DMS79 treated with DMSO at 0.1 percent for 48 hours (cell line): ENCODE measurements at regions not wholly inside any gene's neighbourhood (a gene's known extent, or its start where the extent isn't known, plus 50 kb on each side); places are given as distances from the start of the nearest gene placed in this dataset.
"Not testable (repeated sequence)": the region's sequence is repeated elsewhere in the genome, so short reads cannot be mapped to it uniquely, and the experiment has no call there.

Experiments
- DNase-seq: peaks from one replicate; lab custom pipeline; 2025; lab: John Stamatoyannopoulos, UW

DNA sequence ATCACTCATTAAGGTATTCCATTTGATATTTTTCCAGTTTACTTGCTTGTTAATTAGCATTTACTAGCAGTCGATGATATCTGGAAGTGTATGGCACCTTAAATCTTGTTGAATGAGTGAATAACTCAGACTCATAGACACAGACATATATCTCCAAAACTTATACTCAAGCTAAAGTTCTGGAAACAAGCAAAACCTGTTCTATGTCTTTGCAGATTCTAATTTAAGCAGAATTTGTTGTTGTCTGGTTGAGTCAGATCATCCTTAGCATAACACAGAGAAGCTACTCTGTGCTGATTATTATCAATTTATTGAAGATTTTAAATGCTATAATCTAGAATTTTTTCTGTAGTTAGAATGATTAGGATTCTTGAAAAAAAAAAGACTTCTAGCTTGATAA is 296.2 kb downstream of the MDFIC start:
- no peak for DNase-seq

DNA sequence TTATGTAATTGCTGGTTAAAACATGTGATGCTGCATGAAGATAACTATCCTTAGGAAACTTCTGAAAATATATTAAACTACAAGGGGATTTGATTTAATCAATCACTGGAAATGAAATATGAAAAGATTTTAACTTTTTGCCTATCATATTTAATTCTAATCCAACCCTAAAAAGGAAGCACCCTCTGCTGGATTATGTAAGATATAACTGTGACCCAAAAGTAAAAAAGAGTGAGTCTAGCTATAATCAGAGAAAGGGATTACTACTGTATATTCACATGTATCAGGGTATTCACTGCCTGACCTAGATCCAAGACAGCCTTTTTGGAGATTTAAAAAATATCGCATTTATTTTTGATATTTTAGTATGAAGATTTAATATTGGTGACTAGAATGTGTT is 295.5 kb downstream of the MDFIC start:
- no peak for DNase-seq

DNA sequence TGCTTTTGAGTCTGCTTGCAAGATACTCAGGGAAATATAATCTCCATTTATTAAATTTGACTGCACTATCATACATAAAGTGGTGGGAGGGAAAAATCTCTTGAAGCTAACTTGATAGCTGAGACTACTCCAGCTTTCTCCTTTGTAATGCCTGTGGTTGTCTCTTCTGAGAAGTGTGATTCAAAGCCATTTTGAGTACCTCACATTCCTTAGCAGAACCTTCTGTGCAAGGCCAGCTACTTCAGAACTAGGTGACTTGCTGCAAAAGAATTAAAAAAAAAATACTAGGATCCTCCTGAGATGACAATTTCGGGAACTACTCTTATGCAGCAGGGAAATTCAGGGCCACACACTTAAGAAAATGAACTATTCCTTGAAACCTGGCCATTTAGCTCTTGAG is 294.8 kb downstream of the MDFIC start:
- no peak for DNase-seq

DNA sequence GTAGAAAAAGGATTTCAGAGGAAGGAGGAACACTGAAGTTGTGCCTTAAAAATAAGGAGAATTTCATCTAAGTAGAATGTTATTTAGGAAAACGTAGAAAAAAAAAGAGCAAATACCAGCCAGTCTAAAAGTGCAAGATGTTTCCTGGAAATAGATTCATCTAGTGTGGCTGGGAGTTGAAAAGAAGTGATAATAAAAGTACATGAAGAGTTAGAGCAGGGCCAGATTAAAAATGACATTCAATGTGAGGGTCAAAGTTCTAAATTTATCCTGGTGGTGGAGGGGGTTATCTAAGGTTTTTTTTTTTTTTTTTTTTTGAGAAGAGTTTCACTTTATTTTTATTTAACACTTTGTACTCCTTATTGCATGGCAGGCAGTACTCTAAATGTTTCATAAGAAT is 289.3 kb downstream of the MDFIC start:
- DNase-seq, result no peak

DNA sequence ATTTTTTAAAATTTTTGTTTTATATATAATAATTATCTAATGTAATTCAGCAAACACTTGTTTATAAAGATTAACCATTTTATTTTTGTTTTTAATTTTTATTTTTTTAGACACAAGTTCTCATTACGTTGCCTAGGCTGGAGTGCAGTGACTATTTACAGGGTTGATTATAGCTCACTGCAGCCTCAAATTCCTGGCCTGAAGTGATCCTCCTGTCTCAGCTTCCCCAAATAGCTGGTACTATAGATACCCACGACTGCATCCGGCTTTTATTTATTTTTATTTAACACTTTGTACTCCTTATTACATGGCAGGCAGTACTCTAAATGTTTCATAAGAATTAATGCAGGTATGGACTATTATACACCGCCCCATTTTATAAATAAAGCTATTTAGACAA is 288.7 kb downstream of the MDFIC start:
- no peak for DNase-seq

DNA sequence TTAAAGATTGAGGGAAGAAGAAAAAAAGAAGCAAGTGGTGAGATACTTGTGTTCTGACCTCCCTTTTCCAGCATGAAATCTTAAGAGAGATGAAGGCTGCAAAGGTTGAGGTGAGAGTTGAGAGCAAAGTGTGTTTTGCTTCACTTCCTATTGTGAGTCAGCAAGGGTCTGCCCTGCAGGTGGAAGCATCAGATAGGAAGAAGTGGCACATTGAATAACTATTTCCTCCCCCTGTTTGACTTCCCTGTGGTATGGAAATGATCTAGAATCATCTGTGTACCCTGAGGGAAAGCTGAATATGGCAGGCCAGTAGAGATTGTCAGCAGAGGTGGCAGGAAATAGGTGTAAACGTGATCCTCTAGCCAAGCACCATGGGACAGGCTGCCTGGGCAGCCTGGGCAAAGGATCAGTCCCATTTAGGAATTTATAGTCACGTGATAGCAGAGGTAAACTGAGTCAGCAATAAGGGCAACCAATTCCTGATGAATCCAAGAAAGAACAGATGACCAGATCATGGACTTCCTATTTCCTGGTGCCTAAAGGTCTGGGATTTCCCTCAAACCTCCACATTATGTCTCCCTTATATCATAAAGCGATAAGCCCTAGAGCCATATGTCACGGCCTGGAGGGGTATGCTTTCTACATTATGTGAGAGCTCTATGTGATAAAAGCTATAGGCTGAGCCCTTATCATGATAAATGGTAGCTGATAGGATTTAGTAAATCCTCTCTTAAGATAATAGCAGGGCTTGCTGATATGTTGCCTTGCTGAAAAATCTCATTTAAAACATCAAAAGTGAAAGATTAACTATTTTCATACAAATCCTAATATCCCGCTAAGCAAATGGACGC is 287.0 kb downstream of the MDFIC start:
- no peak for DNase-seq

DNA sequence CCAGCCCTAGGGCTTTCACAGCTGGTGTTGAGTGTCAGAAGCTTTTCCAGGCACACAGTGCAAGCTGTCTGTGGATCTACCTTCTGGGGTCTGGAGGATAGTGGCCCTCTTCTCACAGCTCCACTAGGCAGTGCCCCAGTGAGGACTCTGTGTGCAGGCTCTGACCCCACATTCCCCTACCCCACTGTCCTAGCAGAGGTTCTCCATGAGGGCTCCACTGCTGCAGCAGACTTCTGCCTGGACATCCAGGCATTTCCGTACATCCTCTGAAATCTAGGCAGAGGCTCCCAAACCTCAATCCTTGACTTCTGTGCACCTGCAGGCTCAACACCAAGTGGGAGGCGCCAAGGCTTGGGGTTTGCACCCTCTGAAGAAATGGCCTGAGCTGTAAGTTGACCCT is 284.5 kb downstream of the MDFIC start:
- DNase-seq, result not testable (repeated sequence)

DNA sequence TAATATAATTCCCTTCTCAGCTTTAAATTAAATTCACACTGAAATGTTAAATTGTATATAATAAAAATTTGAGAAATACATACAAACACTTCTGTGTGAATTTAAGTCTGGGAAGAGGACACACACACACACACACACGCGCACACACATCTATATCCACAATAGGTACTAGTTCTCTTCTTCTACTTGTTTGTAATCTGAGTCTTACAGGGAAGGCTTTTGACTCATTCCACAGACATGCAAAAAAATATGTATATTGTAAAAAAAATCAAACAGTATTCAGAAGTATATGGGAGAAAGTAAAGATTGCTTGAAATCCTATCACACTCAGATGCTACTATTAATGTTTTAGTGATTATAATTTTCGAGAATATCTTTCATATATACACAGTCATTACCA is 276.2 kb downstream of the MDFIC start:
- no peak for DNase-seq

DNA sequence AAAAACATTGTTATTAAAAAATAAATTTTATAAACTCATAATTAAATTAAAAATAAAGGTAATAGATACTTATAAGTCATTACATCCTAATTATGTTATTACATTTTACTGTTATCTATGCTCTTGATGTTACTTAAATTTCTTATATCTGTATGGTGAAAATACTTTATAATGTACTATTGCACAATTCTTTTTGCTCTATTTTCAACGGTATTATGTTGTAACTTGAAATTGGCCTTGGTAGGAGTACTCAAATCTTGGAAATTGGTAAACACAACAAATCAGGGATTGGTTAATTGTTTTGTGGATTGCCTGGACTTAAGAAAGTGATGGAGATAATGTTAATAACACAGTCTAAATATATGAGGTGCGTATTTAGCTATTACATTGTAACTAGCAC is 273.3 kb downstream of the MDFIC start:
- DNase-seq, result no peak

DNA sequence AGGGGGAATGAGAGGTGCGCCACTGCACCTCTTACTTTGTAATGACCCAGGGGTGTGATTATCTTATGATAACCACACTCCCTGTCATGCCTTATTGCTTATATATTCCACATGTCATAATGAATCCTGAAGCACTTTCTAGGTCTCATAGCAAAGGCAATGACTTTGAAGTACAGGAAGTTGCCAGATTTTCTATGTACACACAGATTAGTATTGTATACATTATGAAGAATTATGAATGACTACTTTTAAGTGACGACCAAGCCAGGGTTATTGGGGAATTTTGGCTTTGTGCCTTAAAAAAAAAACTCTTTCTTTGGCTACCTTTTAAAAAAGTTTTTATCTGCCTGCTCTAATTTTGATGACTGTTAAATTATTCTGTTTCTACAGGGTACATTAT is 269.6 kb downstream of the MDFIC start:
- DNase-seq, result no peak

DNA sequence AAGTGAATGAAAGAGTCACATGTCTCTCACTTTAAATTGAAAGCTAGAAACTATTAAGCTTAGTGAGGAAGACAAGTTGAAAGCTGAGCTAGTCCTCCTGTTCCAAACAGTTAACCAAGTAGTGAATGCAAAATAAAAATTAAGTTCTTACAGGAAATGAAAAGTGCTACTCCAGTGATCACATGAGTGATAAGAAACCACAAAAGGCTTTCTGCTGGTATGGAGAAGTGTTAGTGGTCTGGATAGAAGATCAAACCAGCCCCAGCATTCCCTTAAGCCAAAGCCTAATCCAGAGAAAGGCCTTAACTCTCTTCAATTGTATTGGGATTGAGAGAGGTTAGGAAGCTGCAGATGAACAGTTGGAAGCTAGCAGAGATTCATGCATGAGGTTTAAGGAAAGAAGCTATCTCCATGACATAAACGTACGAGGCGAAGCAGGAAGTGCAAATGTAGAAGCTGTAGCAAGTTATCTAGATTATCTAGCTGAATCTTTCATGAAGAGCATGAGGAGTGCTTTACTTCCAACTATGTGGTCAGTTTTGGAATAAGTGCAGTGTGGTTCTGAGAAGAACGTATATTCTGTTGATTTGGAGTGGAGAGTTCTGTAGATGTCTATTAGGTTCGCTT is 261.6 kb downstream of the MDFIC start:
- DNase-seq, result no peak

DNA sequence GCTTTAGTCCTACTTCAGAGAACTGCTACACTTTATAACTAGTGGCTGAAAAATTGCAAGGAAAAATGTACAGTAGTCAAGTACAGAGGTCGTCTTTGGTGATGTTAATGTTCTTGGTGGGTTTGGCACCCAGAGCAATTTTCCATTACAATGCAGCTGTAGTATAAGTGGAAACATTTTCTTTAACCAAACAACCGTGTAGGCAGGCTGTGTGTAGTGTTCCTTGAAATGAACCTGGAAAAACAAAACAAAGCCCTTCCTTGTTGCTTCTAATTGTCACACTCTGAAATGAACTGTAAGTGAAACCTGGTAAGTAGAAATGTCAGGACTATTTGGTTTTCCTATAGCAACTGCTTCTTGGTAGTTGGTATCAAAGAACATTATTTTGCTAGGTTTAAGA is 256.9 kb downstream of the MDFIC start:
- DNase-seq, result peak; percentile 3

DNA sequence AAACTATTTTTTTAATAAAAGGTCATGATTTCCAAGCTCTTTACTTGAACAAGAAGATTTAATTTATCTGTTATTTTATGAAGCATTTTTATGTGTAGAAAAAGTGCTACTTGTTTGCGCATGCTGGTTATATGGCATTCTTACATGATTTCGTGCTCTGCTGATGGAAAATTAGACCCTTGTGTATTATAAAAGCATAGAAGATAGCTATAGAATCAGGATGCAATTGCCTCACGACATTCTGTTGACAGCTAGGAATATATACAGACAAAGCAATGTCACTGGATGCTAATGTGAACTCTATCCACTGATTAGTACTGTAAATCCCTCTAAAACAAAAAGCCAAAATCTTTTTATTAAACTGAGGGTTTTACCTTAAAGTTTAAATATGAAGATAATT is 255.9 kb downstream of the MDFIC start:
- no peak for DNase-seq

DNA sequence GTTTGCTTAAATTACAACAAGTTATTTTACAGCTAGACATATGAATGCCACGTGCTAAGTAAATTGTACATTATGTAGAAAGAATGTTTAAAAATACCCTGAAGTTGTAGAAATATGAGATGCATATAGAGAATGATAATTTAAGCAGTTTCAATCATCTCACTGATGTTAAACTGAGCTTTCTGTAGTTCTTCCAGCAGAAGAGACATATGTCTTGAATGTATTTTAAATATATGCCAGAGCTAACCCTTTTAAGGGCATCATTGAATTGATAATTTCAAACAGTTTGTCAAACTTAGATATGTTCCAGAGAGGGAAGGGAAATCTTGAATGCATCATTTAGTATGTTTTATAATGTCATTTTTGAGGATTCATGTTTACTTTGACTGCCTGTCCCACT is 255.2 kb downstream of the MDFIC start:
- no peak for DNase-seq

DNA sequence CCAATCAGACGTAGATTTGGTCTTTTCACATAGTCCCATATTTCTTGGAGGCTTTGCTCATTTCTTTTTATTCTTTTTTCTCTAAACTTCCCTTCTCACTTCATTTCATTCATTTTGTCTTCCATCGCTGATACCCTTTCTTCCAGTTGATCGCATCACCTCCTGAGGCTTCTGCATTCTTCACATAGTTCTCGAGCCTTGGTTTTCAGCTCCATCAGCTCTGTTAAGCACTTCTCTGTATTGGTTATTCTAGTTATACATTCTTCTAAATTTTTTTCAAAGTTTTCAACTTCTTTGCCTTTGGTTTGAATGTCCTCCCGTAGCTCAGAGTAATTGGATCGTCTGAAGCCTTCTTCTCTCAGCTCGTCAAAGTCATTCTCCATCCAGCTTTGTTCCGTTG is 250.5 kb downstream of the MDFIC start:
- DNase-seq, result not testable (repeated sequence)

DNA sequence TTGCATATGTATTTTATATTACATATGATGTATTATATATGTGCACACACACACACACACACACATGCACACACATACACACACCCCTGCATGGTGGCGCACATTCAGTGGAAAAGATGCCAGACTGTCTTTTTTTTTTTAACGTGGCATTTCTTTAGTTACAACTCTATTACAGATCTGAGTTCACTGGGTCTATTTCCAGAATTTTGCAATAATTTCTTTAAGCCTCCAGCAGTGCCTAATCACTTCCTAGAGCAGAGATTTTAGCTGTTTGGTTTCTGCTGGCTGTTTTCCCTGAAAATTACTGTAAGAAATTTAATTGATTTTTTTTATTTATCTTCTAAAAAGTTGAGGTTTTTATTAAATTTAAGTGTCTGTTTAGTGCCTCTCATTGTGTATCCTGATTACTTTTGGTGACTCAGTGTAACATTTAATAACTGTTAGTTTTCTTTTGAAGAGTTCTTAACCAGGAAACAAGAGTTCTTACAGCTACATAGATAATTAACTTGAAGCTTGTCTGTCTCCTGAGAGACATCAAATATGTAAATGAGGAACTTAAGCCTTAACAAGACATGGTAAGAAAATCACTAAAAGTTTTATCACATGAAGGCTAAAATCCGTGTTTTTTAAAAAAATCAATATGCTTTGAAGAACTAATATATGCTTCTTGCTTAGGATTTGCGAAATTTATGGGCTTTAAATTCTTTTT is 232.0 kb downstream of the MDFIC start:
- DNase-seq, result no peak

DNA sequence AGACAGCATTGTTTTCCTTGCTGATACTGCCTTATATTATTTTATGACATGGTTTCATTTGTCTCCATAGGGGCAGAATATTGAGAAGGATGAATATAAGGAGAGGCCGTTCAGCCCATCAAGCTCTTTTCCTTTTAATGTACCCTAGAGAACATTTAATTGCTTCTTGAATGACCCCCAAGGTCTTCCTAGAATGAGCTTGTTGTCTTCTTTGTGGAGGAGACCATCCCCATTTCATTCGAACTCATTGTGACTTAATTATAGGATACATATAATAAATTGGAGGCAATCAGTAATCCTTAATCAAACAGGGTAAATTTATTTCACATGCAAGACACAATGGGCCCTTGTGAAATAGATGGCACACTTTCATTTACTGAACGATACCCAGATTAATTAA is 231.3 kb downstream of the MDFIC start:
- DNase-seq, result no peak

DNA sequence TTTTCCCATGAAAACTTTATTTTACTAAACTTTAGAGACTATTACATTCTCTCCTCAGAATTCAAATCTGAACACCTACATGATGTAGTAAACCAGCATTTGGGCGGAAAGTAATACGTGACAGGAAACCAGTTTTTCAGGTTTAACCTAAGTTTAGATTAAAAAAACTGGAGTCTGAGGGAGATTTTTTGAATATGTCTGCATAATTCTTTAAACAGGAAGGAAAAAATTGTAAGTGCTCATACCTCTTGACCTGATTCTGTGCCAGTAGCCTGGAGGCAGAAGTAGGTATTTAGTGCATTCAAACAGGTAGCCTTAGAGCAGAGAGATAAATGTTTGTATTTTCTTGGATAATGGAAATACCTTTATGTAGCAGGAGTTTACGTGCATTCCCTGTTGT is 224.3 kb downstream of the MDFIC start:
- DNase-seq, result no peak

DNA sequence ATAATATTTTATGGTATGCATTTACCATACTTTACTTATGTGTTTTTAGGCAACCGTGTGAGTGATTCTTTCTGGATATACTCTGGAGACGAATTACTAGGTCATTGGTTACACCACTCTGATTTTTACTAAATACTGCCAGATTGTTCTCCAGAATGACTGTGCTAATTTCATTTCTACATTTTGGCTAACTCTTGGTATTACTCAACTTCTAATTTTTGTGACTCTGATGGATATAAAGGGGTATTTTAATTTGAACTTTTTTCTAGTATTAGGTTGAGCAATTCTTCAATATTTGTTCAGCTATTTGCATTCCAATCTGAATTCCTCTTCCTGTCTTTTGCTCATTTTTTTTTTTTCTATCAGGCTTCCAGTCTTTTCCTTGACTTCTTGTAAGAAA is 223.6 kb downstream of the MDFIC start:
- no peak for DNase-seq

DNA sequence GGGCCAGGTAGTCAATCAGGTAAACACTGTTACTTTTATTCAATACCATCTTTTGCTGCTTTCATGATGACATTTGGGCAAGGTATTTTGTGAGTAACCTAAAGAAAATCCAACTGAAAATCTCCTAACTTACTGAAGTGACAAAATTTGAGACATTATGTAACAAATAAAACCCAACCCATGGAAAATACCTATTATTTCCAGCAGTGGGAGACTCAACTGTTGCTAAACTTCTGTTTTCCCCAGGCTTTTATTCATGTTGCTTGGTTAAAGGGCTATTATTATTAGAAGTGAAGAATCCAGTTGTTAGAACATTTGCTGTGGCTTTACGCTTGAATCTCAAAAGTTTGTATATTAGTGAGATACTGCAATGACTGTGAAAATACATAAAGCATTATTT is 215.9 kb downstream of the MDFIC start:
- DNase-seq, result no peak

DNA sequence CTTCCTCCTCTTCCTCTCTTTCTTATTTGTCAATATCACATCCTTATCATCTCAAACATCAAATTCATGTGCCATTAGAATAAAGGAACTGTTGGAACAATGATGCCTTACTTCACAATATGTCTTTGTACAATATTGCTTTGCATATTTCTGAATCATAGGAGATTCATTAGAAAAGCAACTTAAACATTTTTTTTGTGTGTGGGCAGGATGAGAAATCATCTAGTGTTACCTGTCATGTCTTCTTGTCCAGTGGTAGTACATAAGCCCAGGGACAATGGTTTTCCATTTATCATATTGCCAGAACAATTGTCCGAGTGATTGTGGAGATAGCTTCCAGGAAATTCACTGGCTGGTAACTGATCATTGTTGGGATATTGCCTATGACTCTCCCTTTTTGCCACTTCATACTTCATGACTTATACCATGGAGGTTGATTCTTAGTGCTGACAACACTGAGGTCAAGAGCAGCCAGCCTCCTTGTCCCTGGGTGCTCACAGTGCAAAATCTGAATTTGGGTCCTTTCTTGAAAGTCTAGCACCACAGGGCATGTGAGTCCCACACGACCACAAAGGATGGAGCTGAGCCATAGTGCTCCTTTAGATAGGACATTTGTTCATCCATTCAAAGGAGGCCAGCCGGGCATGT is 215.0 kb downstream of the MDFIC start:
- no peak for DNase-seq

DNA sequence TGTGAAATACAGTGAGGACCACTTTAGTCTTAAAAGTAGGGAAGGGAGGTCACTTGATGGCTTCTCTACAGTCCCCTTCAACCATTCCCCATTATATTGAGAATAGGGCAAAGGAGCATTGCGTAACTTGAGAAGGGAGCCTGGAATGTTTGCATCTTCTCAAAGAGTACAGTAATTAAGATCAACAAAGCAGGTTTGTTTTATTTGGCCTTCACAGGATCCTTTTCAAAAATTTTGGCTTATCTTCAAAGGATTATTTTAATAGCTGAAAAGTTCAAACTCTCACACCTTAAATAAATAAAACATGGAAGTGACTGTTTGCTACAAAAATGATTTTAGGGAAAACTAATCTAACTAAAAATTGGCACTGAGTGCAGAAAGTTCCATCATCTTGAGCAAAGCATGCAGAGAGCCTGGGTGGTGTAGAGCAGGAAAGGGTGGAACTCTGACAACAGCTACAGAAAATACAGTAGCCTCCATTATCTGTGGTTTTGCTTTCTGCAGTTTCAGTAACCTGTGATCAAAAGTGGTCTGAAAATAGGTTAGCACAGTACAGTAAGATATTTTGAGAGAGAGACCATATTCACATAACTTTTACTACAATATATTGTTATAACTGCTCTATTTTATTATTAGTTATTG is 214.0 kb downstream of the MDFIC start:
- no peak for DNase-seq
